ENCODE measurements at regions not wholly inside any gene's neighbourhood (a gene's known extent, or its start where the extent isn't known, plus 50 kb on each side); places are given as distances from the start of the nearest gene placed in this dataset.

- DNase-seq: no peak
These were observed 1549.3 kb downstream of the OTOL1 start for GRCh38 chr3:163045945-163046344.

- DNase-seq: peak; percentile 37
These were observed 1552.3 kb downstream of the OTOL1 start for GRCh38 chr3:163048881-163049280.

- peak; percentile 39 for DNase-seq
These were observed 1560.4 kb downstream of the OTOL1 start for GRCh38 chr3:163056874-163057497.

- no peak for DNase-seq
These were observed 1561.6 kb downstream of the OTOL1 start for GRCh38 chr3:163058031-163058854.

- DNase-seq: peak; percentile 3
These were observed 1575.1 kb downstream of the OTOL1 start for GRCh38 chr3:163071713-163072112.

Data from fibroblast of skin of back (primary cell).